ENCODE measurements at regions not wholly inside any gene's neighbourhood (a gene's known extent, or its start where the extent isn't known, plus 50 kb on each side); places are given as distances from the start of the nearest gene placed in this dataset.

- TF ChIP-seq REST (IDR thresholded peaks at IDR 0.05; ENCODE audit: low read depth, low read length) (no peak), POLR2AphosphoS5 (IDR thresholded peaks at IDR 0.05; ENCODE audit: low read depth, low read length) (no peak), CTCF (IDR thresholded peaks at IDR 0.05) (no peak), JUND (IDR thresholded peaks at IDR 0.05) (no peak), RXRA (IDR thresholded peaks at IDR 0.05; ENCODE audit: borderline replicate concordance, low read depth) (no peak)
These were observed 85.1 kb upstream of the SDK1 start for GRCh38 chr7:3215624-3216585.
